ENCODE measurements at regions not wholly inside any gene's neighbourhood (a gene's known extent, or its start where the extent isn't known, plus 50 kb on each side); places are given as distances from the start of the nearest gene placed in this dataset.

DNA sequence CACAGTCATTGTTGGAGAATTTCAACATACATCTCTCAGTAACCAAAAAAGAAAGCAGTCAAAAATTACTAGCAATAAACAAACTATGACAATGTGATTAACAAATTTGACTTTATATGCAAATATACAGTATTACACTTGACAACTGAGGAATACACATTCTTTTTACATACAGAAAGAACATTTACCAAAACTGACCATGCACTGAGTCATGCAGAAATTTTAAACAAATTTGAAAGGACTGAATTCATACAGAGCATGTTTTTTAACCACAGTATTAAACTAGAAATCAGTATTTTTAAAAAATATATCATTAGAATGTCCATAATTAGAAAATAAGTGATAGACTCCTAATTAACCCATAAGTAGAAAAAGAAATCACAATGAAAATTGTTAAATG lies 420.1 kb downstream of the TBC1D4 start:
- no peak for DNase-seq (ENCODE audit: low read depth in 2 of 2, low spot score in 1 of 2)

DNA sequence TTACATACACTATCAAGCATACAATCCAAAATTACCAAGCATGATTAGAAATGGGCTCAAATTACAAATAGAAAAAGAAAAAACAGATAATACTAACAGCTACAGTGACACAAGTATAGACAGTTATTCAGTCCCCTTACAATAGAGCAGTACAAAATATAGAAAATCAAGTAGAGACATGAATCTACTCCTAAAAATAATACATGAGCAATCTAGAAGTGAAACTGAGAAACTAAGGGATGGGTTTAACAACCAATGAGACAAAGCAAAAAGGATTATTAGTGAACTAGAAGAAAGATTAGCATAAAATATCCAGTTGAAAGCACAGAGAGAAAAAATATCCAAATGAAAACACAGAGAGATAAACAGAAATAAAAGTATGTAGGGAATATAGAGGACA lies 426.7 kb downstream of the TBC1D4 start:
- no peak for DNase-seq (ENCODE audit: low read depth in 2 of 2, low spot score in 1 of 2)

DNA sequence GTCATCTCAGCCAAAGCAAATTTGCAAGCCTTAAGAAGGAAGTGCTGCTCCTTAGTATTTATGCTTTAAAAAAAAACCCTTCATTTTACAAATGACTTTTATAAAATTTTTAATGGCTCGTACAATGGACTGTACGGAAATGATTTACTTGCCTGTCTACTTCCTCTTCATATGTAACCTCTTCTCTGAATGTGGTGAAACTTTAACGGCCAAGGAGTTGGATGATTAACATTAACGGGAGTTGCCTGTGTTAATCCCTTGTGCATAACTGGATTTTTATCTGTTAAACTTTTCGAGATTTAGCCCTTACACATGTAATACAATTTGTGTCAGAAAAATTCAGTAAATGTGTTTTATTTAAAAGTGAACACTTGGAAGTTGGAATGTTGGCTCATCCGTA lies 429.4 kb downstream of the TBC1D4 start:
- DNase-seq (ENCODE audit: low read depth in 2 of 2, low spot score in 1 of 2), result no peak

GRCh38 chr13:75050419-75051046 lies 431.4 kb downstream of the TBC1D4 start:
- no peak for DNase-seq (ENCODE audit: low read depth in 2 of 2, low spot score in 1 of 2)

- DNase-seq (ENCODE audit: low read depth in 2 of 2, low spot score in 1 of 2), result no peak
These were observed 432.1 kb downstream of the TBC1D4 start for GRCh38 chr13:75049735-75050335.

GRCh38 chr13:75042807-75043206 lies 439.2 kb downstream of the TBC1D4 start:
- no peak for DNase-seq (ENCODE audit: low read depth in 2 of 2, low spot score in 1 of 2)

DNA sequence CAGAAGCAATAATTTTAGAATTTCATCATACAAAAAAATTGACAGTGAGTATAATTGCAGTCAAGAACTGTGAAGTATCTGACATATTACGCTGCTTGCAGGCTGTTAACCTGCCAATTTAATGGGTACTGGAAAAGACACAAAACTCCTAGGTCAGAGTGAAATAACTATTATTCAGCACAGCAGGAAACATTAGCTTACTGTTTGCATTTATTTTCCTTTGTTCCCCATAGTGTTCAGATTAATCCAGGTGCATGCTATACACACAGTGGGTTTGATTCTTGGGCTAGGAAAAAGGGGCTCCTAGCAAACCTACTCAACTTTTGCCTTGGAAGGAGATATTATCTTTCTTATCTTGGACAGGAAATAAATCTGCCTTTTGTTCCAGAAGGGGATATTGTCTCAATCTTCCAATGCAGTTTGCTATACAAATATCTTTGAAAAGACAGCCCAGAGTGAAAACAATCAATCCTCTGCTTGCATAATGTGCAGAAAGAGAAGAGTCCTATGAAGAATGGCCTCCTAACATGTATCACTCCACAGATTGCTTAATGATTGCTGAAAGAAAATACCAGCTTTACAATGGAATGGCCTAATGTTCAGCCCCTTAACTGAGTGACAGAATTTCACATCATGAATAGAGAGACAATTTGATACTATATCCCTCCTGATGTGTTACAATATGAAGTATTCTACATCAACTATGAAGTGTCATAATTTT lies 443.4 kb downstream of the TBC1D4 start:
- no peak for DNase-seq (ENCODE audit: low read depth in 2 of 2, low spot score in 1 of 2)

DNA sequence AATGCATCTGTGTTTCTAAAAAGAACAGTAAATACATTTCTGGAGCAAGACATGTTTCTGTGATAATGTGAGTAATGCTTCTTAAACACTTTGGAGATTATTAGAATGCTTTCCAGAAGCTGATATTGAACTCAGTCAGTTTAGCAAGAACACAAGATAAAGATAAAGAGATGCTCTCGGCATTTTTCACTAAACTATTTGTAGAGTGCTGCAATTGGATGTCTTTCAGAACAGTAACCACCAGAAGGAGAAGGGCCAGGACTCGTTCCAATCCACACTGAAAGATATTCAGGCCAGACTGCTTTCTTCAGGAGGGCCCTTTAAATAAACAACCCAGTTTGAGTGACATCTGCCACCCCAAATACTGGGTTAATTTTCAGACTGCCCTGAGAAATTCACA lies 456.0 kb downstream of the TBC1D4 start:
- DNase-seq (ENCODE audit: low read depth in 2 of 2, low spot score in 1 of 2), result no peak

DNA sequence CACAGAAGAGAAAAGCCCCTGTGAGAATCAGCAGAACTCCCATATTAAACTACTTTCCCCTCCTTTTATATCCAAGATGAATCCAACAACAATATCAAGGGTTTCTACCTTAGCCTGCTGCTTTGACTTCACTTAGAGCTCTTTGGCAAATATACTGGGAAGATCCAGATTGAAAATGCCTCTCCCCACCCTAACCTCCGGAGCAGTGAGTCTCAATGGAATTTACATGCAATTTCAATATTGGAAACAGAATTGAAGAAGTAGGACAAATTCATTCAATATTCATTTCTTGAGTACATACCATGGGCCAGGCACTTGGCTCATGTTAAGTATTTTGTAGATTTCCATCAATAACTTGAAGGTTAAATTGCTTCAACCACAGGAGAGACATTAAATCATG lies 457.4 kb downstream of the TBC1D4 start:
- DNase-seq (ENCODE audit: low read depth in 2 of 2, low spot score in 1 of 2), result no peak

- DNase-seq (ENCODE audit: low read depth in 2 of 2, low spot score in 1 of 2), result no peak
These were observed 458.4 kb downstream of the TBC1D4 start for GRCh38 chr13:75023609-75024008.

DNA sequence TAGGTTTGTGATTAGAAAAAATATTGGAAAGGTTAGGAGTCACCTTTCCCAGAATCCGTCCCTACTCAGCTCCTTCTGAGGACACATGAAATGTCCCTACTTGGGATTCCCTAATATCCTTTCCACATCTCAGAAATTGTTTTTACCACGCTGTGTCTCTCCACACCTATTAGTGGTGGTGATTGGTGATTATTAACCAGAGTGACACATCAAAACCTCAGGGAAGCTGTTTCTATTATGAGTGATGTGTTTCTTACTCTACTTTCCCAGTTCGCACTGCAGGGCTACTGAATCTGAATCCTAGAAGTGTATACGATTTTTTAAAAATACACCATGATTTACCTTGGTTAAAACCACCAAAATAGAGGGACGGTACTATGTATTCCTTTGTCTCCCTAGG lies 460.8 kb downstream of the TBC1D4 start:
- no peak for DNase-seq (ENCODE audit: low read depth in 2 of 2, low spot score in 1 of 2)

DNA sequence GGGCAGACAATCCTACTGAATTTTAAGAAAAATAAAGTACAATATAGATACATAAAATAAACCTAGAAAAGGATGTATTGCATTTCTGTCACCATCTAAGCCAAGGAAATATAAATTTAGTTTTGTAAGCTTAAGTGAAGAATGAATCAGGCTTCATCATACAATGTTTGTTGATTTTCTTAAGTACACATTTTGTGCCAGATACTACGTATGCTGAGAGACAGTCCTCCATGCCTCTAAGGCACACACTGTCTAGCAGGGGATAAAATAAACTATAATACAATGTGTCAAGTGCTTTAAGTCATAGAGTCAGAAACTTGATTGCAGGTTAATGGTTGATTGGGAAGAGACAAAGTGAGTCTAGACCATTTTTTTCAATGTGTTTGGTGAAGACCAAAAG lies 465.7 kb downstream of the TBC1D4 start:
- DNase-seq (ENCODE audit: low read depth in 2 of 2, low spot score in 1 of 2), result no peak

- no peak for DNase-seq (ENCODE audit: low read depth in 2 of 2, low spot score in 1 of 2)
These were observed 468.2 kb downstream of the TBC1D4 start for GRCh38 chr13:75013818-75014217.

- DNase-seq (ENCODE audit: low read depth in 2 of 2, low spot score in 1 of 2), result no peak
These were observed 471.0 kb downstream of the TBC1D4 start for GRCh38 chr13:75010941-75011340.

- DNase-seq (ENCODE audit: low read depth in 2 of 2, low spot score in 1 of 2), result no peak
These were observed 473.0 kb downstream of the TBC1D4 start for GRCh38 chr13:75008926-75009325.

DNA sequence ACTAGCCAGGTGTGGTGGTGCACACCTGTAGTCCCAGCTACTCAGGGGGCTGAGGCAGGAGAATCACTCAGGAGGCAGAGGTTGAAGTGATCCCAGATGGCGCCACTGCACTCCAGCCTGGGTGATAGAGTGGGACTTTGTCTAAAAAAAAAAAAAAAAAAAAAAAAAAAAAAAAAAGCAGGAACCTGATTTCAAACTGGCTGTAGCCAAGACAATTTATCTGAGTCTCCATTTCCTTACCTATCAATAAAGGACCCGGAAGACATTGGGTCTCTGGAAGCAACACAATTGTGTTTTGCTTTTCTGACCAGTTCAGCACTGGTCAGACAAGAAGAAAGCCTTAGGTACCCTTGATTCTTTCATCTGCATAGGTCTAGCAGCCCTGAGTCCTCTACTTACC lies 491.0 kb downstream of the TBC1D4 start:
- no peak for DNase-seq (ENCODE audit: low read depth in 2 of 2, low spot score in 1 of 2)

DNA sequence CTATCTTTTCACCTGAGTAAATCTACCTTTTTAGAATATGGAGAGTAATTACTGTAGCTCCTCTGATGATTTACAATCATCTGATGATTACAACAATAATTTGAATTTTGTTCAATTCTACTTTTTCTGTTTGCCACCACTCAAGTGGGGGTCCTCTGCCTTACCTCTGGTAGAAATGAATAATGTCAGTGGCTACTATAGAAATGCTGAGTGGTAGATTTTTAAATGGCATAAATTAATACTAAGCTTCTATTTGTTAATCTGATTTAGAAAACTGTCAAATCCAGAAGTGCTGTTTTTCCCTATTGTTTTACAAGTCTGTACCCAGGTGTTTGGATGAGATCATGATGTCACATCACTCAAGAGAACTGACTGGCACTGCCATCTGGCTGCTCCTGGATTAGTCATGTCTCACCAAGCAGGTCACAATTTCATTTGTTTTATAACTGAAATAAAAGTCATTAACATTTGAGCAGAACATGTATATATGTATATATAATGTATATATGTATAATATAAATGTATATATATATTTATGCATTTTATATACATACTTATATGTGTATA lies 494.8 kb downstream of the TBC1D4 start:
- no peak for DNase-seq (ENCODE audit: low read depth in 2 of 2, low spot score in 1 of 2)

GRCh38 chr13:74986609-74987008 lies 495.4 kb downstream of the TBC1D4 start:
- no peak for DNase-seq (ENCODE audit: low read depth in 2 of 2, low spot score in 1 of 2)

- DNase-seq (ENCODE audit: low read depth in 2 of 2, low spot score in 1 of 2), result no peak
These were observed 502.3 kb downstream of the TBC1D4 start for GRCh38 chr13:74979703-74980102.

DNA sequence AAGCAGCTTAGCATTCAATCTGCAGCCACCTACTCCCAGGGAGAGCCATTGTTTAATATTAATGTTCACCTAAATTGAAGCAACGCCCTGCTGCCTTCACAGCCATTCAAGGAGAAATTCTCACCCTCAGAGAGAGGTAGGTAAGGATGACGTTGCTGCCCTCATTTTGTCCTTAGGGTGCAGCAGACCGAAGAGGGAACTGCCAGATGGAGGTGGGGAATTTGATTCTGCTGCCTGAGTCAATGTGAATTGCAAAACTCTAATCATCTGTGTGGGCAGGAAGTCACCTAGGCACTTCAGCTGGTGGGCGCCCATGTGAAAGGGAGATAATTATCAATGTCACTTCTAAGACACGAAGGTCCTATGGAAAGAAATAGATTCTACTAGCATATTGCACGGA lies 503.4 kb downstream of the TBC1D4 start:
- no peak for DNase-seq (ENCODE audit: low read depth in 2 of 2, low spot score in 1 of 2)

GRCh38 chr13:74977498-74977897 lies 504.5 kb downstream of the TBC1D4 start:
- no peak for DNase-seq (ENCODE audit: low read depth in 2 of 2, low spot score in 1 of 2)

GRCh38 chr13:74975111-74975510 lies 506.9 kb downstream of the TBC1D4 start:
- DNase-seq (ENCODE audit: low read depth in 2 of 2, low spot score in 1 of 2), result no peak
